ENCODE measurements at regions not wholly inside any gene's neighbourhood (a gene's known extent, or its start where the extent isn't known, plus 50 kb on each side); places are given as distances from the start of the nearest gene placed in this dataset.

GRCh38 chr3:124221422-124221821 is 229.5 kb upstream of the ROPN1 start:
- no peak for DNase-seq (ENCODE audit: low spot score in 2 of 2)
- Histone ChIP-seq H3K9me3 (no peaks in the 10 kb centered on the region), H3K4me3 (no peak overlapping the region), H3K4me1 (no peaks in the 10 kb centered on the region), H3K27ac (no peak overlapping the region), H3K36me3 (no peaks in the 10 kb centered on the region), H3K27me3 (no peaks in the 10 kb centered on the region)
- TF ChIP-seq POLR2AphosphoS5 (IDR thresholded peaks at IDR 0.05) = no peak
- TF ChIP-seq, protein P1, sequence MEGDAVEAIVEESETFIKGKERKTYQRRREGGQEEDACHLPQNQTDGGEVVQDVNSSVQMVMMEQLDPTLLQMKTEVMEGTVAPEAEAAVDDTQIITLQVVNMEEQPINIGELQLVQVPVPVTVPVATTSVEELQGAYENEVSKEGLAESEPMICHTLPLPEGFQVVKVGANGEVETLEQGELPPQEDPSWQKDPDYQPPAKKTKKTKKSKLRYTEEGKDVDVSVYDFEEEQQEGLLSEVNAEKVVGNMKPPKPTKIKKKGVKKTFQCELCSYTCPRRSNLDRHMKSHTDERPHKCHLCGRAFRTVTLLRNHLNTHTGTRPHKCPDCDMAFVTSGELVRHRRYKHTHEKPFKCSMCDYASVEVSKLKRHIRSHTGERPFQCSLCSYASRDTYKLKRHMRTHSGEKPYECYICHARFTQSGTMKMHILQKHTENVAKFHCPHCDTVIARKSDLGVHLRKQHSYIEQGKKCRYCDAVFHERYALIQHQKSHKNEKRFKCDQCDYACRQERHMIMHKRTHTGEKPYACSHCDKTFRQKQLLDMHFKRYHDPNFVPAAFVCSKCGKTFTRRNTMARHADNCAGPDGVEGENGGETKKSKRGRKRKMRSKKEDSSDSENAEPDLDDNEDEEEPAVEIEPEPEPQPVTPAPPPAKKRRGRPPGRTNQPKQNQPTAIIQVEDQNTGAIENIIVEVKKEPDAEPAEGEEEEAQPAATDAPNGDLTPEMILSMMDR (IDR thresholded peaks at IDR 0.05) = no peak
- no peak for TF ChIP-seq POLR2A (IDR thresholded peaks at IDR 0.05)
- intact Hi-C loops (cut with DNase I; ENCODE audit: low total_unique reads) = no loop called here

GRCh38 chr3:124223853-124224252 is 231.9 kb upstream of the ROPN1 start:
- intact Hi-C loops (cut with DNase I; ENCODE audit: low total_unique reads) = no loop called here
- no peaks in the 10 kb centered on the region for H3K27me3 ChIP-seq
- no peak overlapping the region for H3K4me3 ChIP-seq
- TF ChIP-seq POLR2A (IDR thresholded peaks at IDR 0.05) (no peak), POLR2AphosphoS5 (IDR thresholded peaks at IDR 0.05) (no peak)
- TF ChIP-seq, protein P1 (IDR thresholded peaks at IDR 0.05) = no peak
- H3K36me3 ChIP-seq = no peaks in the 10 kb centered on the region
- no peak for DNase-seq (ENCODE audit: low spot score in 2 of 2)
- H3K9me3 ChIP-seq = no peaks in the 10 kb centered on the region
- no peaks in the 10 kb centered on the region for H3K4me1 ChIP-seq
- no peak overlapping the region for H3K27ac ChIP-seq

DNA sequence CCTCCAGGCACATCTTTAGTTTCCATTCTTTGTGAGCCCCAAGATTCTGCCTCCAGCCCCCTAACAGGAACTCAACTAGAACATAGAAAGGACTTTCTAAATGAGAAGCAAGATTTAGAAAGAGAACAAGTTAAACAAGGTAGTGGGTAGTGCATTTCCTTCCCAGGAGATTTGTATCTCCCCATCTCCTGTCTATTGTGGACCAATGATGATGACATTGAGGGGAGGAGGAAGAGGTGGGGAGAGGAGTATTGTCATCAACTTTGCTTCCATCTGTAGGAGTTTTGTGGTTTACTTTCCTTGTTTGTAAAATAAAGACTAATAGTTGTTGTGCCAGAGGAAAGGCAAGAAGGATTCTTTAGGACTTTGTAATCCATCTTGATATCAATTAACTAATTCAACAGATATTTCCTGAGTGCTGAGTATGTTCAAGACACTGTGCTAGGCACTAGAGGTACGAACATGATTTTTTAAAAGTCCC is 235.3 kb upstream of the ROPN1 start:
- H3K4me1 ChIP-seq = no peaks in the 10 kb centered on the region
- H3K4me3 ChIP-seq = no peak overlapping the region
- no peak for TF ChIP-seq POLR2A (IDR thresholded peaks at IDR 0.05)
- no peak for TF ChIP-seq POLR2AphosphoS5 (IDR thresholded peaks at IDR 0.05)
- TF ChIP-seq, protein P1 (IDR thresholded peaks at IDR 0.05) = no peak
- H3K9me3 ChIP-seq = no peaks in the 10 kb centered on the region
- intact Hi-C loops (cut with DNase I; ENCODE audit: low total_unique reads) = no loop called here
- no peak overlapping the region for H3K27ac ChIP-seq
- no peaks in the 10 kb centered on the region for H3K27me3 ChIP-seq
- DNase-seq (ENCODE audit: low spot score in 2 of 2) = no peak
- H3K36me3 ChIP-seq = no peaks in the 10 kb centered on the region

- TF ChIP-seq POLR2A (IDR thresholded peaks at IDR 0.05) = no peak
- TF ChIP-seq POLR2AphosphoS5 (IDR thresholded peaks at IDR 0.05) = no peak
- TF ChIP-seq, protein P1 (IDR thresholded peaks at IDR 0.05) = no peak
- no peak overlapping the region for H3K27ac ChIP-seq
- no peak for DNase-seq (ENCODE audit: low spot score in 2 of 2)
- no peaks in the 10 kb centered on the region for H3K36me3 ChIP-seq
- no peaks in the 10 kb centered on the region for H3K27me3 ChIP-seq
- H3K9me3 ChIP-seq = no peaks in the 10 kb centered on the region
- H3K4me3 ChIP-seq = no peak overlapping the region
- intact Hi-C loops (cut with DNase I; ENCODE audit: low total_unique reads) = no loop called here
- H3K4me1 ChIP-seq = no peaks in the 10 kb centered on the region
These were observed 237.5 kb upstream of the ROPN1 start for GRCh38 chr3:124229420-124229819.

DNA sequence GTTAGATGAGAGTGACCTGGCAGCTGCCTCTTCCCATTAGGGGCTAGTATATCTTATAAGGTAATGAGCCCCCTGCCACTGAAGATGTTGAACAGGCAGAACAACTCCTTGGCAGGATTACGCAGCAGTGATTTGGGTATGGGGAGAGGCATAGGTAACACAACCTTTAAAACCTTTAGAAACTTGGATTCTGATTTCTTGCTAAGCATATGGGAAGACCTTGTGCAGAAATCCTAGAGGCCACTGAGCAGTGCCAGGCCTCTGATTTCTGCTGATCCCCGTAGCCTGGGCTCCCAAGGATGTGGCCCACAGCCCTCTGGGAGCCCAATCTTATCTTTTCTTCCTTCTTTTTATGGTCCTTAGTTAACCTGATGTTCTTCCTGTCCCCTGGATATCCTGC is 237.9 kb upstream of the ROPN1 start:
- TF ChIP-seq POLR2AphosphoS5 (IDR thresholded peaks at IDR 0.05) = no peak
- TF ChIP-seq, protein P1 (IDR thresholded peaks at IDR 0.05) = no peak
- TF ChIP-seq POLR2A (IDR thresholded peaks at IDR 0.05) = no peak
- Histone ChIP-seq H3K9me3 (no peaks in the 10 kb centered on the region), H3K27ac (no peak overlapping the region), H3K36me3 (no peaks in the 10 kb centered on the region), H3K27me3 (no peaks in the 10 kb centered on the region), H3K4me3 (no peak overlapping the region), H3K4me1 (no peaks in the 10 kb centered on the region)
- intact Hi-C loops (cut with DNase I; ENCODE audit: low total_unique reads) = no loop called here
- no peak for DNase-seq (ENCODE audit: low spot score in 2 of 2)
